Epithelial cell of proximal tubule (primary cell): ENCODE measurements at regions not wholly inside any gene's neighbourhood (a gene's known extent, or its start where the extent isn't known, plus 50 kb on each side); places are given as distances from the start of the nearest gene placed in this dataset.

Source experiments
- DNase-seq: peaks from one replicate; pipeline ENCODE4 v3.0.0-alpha.2; 2011; ENCODE audit warnings: low read depth
- H3K4me3 ChIP-seq: 2 replicates; pipeline ENCODE4 v1.5.1; 2011; ENCODE audit warnings: low read depth, mild to moderate bottlenecking, low read length
- CTCF ChIP-seq: conservative IDR thresholded peaks from 2 replicates; pipeline ENCODE4 v1.5.1; 2012; ENCODE audit warnings: low read depth, mild to moderate bottlenecking, low read length

DNA sequence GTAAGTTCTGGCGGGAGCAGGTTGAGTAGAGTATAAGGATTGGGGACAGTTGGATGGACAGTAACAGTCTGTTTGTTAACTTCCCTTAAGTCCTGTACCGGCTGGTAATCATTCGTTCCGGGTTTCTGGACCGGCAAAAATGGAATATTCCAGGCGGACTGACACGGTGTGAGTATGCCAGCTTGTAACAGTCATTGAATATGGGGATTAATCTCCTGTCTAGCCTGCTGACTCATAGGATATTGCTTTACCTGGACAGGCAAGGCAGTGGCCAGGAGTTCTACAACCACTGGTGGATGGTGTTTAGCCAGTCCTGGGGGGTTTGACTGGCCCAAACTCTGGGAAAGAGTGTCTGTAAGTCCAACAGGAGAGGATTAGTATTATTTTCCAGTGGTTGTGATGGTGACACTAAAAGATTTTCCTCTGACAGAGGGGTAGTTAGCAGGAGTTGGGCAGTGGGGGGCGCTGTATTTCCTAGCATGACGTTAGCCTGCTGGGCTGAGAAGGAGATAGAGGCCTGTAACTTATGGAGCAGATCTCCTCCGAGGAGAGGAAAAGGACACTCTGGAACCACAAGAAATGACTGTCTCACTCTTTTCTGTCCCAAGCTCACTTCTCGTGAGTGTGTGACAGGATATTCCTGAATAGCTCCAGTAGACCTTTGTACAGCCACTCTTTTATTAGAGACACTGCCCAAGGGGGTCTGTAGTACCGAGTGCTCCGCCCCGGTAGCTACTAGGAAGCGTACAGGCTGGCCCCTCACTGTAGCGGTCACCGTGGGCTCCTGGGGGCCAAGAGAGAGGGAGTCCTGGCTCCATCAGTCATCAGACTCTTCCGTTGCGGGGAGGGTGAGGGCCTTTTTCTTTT is 152.2 kb downstream of the TRIM27 start:
- H3K4me3 ChIP-seq: no peak overlapping the region
- TF ChIP-seq CTCF: peak; percentile 26
- DNase-seq: no peak

GRCh38 chr6:28772480-28773381 is 151.1 kb downstream of the TRIM27 start:
- TF ChIP-seq CTCF: no peak
- no peak for DNase-seq
- no peak overlapping the region for H3K4me3 ChIP-seq

GRCh38 chr6:28774292-28775051 is 149.3 kb downstream of the TRIM27 start:
- no peak for TF ChIP-seq CTCF
- no peak overlapping the region for H3K4me3 ChIP-seq
- DNase-seq: no peak

GRCh38 chr6:28775052-28775376 is 148.8 kb downstream of the TRIM27 start:
- TF ChIP-seq CTCF: no peak
- H3K4me3 ChIP-seq: no peak overlapping the region
- no peak for DNase-seq

DNA sequence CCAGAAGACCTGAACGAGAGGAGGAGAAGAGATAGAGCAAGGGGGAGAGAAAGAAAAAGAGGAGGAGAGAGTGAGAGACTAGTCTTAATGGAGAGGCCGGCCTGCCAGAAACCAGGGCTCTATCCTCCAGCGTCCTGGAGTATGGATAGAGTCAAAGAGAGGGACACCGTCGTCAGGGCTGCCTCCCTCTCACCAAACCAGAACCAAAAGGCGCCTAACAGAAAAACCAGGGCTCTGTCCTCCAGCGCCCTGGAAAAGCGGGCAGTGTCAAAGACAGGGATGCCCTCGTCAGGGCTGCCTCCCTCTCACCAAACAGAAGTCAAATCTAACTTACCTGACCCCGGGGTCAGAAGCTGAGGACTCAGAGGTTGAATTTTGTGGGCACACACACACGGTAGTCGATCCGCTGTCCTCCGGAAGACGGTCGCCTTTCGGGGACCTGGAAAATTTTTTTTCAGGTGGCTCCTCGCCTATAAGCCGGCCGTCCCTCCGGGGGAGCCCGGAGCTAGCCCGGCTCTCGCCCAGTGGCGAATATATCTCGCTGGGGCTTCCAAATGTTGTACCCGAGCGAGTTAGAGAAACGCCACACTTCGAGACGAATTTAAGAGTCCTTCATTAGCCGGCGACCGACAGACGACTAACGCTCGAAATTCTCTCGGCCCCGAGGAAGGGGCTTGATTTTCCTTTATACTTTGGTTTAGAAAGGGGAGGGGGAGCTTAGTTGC is 148.2 kb downstream of the TRIM27 start:
- no peak for TF ChIP-seq CTCF
- no peak for DNase-seq
- no peak overlapping the region for H3K4me3 ChIP-seq

- no peak for TF ChIP-seq CTCF
Measured at GRCh38 chr6:28776269-28777146, 147.3 kb downstream of the TRIM27 start.

More at GRCh38 chr6:28776269-28777146, 147.3 kb downstream of the TRIM27 start:
- DNase-seq: no peak
- H3K4me3 ChIP-seq: no peak overlapping the region
